Nephron progenitor cell (in vitro differentiated cells): ENCODE measurements at regions not wholly inside any gene's neighbourhood (a gene's known extent, or its start where the extent isn't known, plus 50 kb on each side); places are given as distances from the start of the nearest gene placed in this dataset.

Experiments
- DNase-seq: peaks from one replicate; pipeline ENCODE4 v3.0.0; 2021
- H3K27ac Mint-ChIP-seq: 2 replicates; pipeline ENCODE4 v1.8.0; 2021; ENCODE audit warnings: mild to moderate bottlenecking, moderate library complexity, mixed read lengths
- H3K27me3 Mint-ChIP-seq: 2 replicates; pipeline ENCODE4 v1.8.0; 2021; ENCODE audit warnings: mild to moderate bottlenecking, low read depth, mixed read lengths; ENCODE audit not compliant: poor library complexity
- H3K36me3 Mint-ChIP-seq: 2 replicates; pipeline ENCODE4 v1.8.0; 2021; ENCODE audit warnings: low read depth, mixed read lengths
- H3K4me1 Mint-ChIP-seq: 2 replicates; pipeline ENCODE4 v1.8.0; 2021; ENCODE audit warnings: mixed read lengths
- H3K4me3 Mint-ChIP-seq: 2 replicates; pipeline ENCODE4 v1.8.0; 2021; ENCODE audit warnings: mild to moderate bottlenecking, moderate library complexity, mixed read lengths
- H3K9me3 Mint-ChIP-seq: 2 replicates; pipeline ENCODE4 v1.8.0; 2021; ENCODE audit warnings: mild to moderate bottlenecking, moderate library complexity, mixed read lengths
- CTCF ChIP-seq: fragments of 200-600 bp; sonication (generic); IDR thresholded peaks from 2 replicates; pipeline ENCODE4 v1.5.0; 2021; ENCODE audit warnings: antibody characterized with exemption

GRCh38 chr13:105530468-105530867, 1005.0 kb downstream of the EFNB2 start:
- no peak overlapping the region for H3K27ac Mint-ChIP-seq
- TF ChIP-seq CTCF = no peak
- DNase-seq = no peak
- H3K36me3 Mint-ChIP-seq = no peaks in the 10 kb centered on the region
- peaks cover 4% of the 10 kb centered on the region for H3K27me3 Mint-ChIP-seq
- H3K4me3 Mint-ChIP-seq = no peak overlapping the region
- H3K9me3 Mint-ChIP-seq = peaks cover 5% of the 10 kb centered on the region
- H3K4me1 Mint-ChIP-seq = no peaks in the 10 kb centered on the region

GRCh38 chr13:105527127-105527526, 1008.3 kb downstream of the EFNB2 start:
- TF ChIP-seq CTCF = no peak

GRCh38 chr13:105519771-105520170, 1015.7 kb downstream of the EFNB2 start:
- Mint-ChIP-seq H3K27ac (no peak overlapping the region), H3K36me3 (peaks cover 3% of the 10 kb centered on the region), H3K4me1 (no peaks in the 10 kb centered on the region), H3K27me3 (no peaks in the 10 kb centered on the region), H3K9me3 (peaks cover 21% of the 10 kb centered on the region), H3K4me3 (no peak overlapping the region)
- TF ChIP-seq CTCF = no peak
- no peak for DNase-seq

More at GRCh38 chr13:105527127-105527526, 1008.3 kb downstream of the EFNB2 start:
- Mint-ChIP-seq H3K9me3 (peaks cover 6% of the 10 kb centered on the region), H3K36me3 (no peaks in the 10 kb centered on the region), H3K4me1 (no peaks in the 10 kb centered on the region), H3K27me3 (no peaks in the 10 kb centered on the region), H3K4me3 (no peak overlapping the region), H3K27ac (no peak overlapping the region)
- no peak for DNase-seq

- H3K4me1 Mint-ChIP-seq = no peaks in the 10 kb centered on the region
- peaks cover 21% of the 10 kb centered on the region for H3K9me3 Mint-ChIP-seq
- H3K36me3 Mint-ChIP-seq = peaks cover 3% of the 10 kb centered on the region
These were observed 1017.4 kb downstream of the EFNB2 start for GRCh38 chr13:105518086-105518485.

GRCh38 chr13:105514401-105514800, 1021.1 kb downstream of the EFNB2 start:
- Mint-ChIP-seq H3K4me1 (peaks cover 11% of the 10 kb centered on the region), H3K4me3 (no peak overlapping the region), H3K27me3 (peaks cover 4% of the 10 kb centered on the region), H3K27ac (no peak overlapping the region), H3K36me3 (peaks cover 3% of the 10 kb centered on the region), H3K9me3 (peaks cover 13% of the 10 kb centered on the region)
- no peak for DNase-seq
- no peak for TF ChIP-seq CTCF

More at GRCh38 chr13:105518086-105518485, 1017.4 kb downstream of the EFNB2 start:
- peaks cover 4% of the 10 kb centered on the region for H3K27me3 Mint-ChIP-seq
- H3K4me3 Mint-ChIP-seq = no peak overlapping the region
- no peak overlapping the region for H3K27ac Mint-ChIP-seq
- TF ChIP-seq CTCF = no peak
- DNase-seq = no peak

- H3K4me1 Mint-ChIP-seq = peaks cover 11% of the 10 kb centered on the region
- no peak overlapping the region for H3K27ac Mint-ChIP-seq
- no peak overlapping the region for H3K4me3 Mint-ChIP-seq
- no peak for DNase-seq
- no peak for TF ChIP-seq CTCF
- peaks cover 3% of the 10 kb centered on the region for H3K36me3 Mint-ChIP-seq
- peaks cover 4% of the 10 kb centered on the region for H3K27me3 Mint-ChIP-seq
- H3K9me3 Mint-ChIP-seq = peaks cover 13% of the 10 kb centered on the region
These were observed 1022.0 kb downstream of the EFNB2 start for GRCh38 chr13:105513448-105513847.
